Common myeloid progenitor, CD34-positive (primary cell): ENCODE measurements at regions not wholly inside any gene's neighbourhood (a gene's known extent, or its start where the extent isn't known, plus 50 kb on each side); places are given as distances from the start of the nearest gene placed in this dataset.

Source experiments
- CTCF ChIA-PET: fragments of 350-600 bp; sonication (Branson Sonifier 250); formaldehyde crosslinking; loops from one replicate; lab custom pipeline; 2021; ENCODE audit warnings: antibody characterized with exemption; lab: Charles Lee
- POLR2A ChIA-PET: fragments of 350-600 bp; sonication (Branson Sonifier 250); formaldehyde crosslinking; loops from one replicate; lab custom pipeline; 2021; ENCODE audit warnings: antibody characterized with exemption; lab: Charles Lee
- DNase-seq, 3 donors: peaks; one replicate each; pipeline versions ENCODE4 v3.0.0 to v3.0.0-alpha.2; 2013
- H3K27ac ChIP-seq, 2 experiments: 1 replicate in 1 of 2; 2 replicates in 1 of 2; pipeline ENCODE4 v1.7.0; 2013; ENCODE audit warnings: inconsistent platforms in 2 of 2, low read length in 2 of 2, mild to moderate bottlenecking in 2 of 2, low read depth in 1 of 2, moderate library complexity in 1 of 2; ENCODE audit not compliant: severe bottlenecking in 2 of 2, insufficient read depth in 1 of 2, poor library complexity in 1 of 2
- H3K27me3 ChIP-seq, 5 experiments: replicated peaks in 2 of 5; 1 replicate in 3 of 5; 2 replicates in 2 of 5; pipeline versions ENCODE4 v1.6.1 to v1.7.0; 2013; ENCODE audit warnings: low read length in 4 of 5, mild to moderate bottlenecking in 2 of 5, moderate library complexity in 2 of 5, inconsistent platforms in 1 of 5; ENCODE audit not compliant: insufficient read depth in 5 of 5, control insufficient read depth in 4 of 5
- H3K36me3 ChIP-seq, 4 experiments: 1 replicate in 2 of 4; 2 replicates in 2 of 4; pipeline versions ENCODE4 v1.6.1 to v1.7.0; 2013; ENCODE audit warnings: low read length in 3 of 4, control low read depth in 1 of 4, mild to moderate bottlenecking in 1 of 4; ENCODE audit not compliant: control insufficient read depth in 4 of 4, insufficient read depth in 4 of 4
- H3K4me1 ChIP-seq, 4 experiments: 1 replicate in 3 of 4; 2 replicates in 1 of 4; pipeline versions ENCODE4 v1.6.1 to v1.7.1; 2013; ENCODE audit warnings: low read length in 3 of 4, mild to moderate bottlenecking in 3 of 4, control low read depth in 1 of 4, inconsistent platforms in 1 of 4, moderate library complexity in 1 of 4; ENCODE audit not compliant: control insufficient read depth in 4 of 4, insufficient read depth in 4 of 4; ENCODE audit errors: control extremely low read depth in 1 of 4
- H3K4me3 ChIP-seq, 7 experiments: 1 replicate in 4 of 7; 2 replicates in 3 of 7; pipeline versions ENCODE4 v1.5.1 to v1.7.0; 2013; ENCODE audit warnings: mild to moderate bottlenecking in 7 of 7, low read length in 6 of 7, moderate library complexity in 6 of 7, inconsistent platforms in 2 of 7, low read depth in 2 of 7, control low read depth in 1 of 7; ENCODE audit not compliant: insufficient read depth in 4 of 7, control insufficient read depth in 1 of 7; ENCODE audit errors: extremely low read depth in 1 of 7
- H3K9me3 ChIP-seq, 5 experiments: 1 replicate in 4 of 5; 2 replicates in 1 of 5; pipeline versions ENCODE4 v1.6.1 to v1.7.1; 2013; ENCODE audit warnings: low read length in 4 of 5, mild to moderate bottlenecking in 2 of 5, inconsistent platforms in 1 of 5, low read depth in 1 of 5, moderate library complexity in 1 of 5; ENCODE audit not compliant: control insufficient read depth in 4 of 5, insufficient read depth in 2 of 5; ENCODE audit errors: control extremely low read depth in 1 of 5
- WGBS: methylation state at CpG from one replicate; pipeline ENCODE4 v1.1.5; 2013; ENCODE audit not compliant: insufficient coverage; 5-methylcytosine and 5-hydroxymethylcytosine counted together

GRCh38 chr3:105013657-105014056, 353.1 kb upstream of the ALCAM start:
- Histone ChIP-seq H3K4me1 (no peaks in the 10 kb centered on the region), H3K9me3 (no peaks in the 10 kb centered on the region), H3K27me3 (no peaks in the 10 kb centered on the region), H3K4me3 (no peak overlapping the region), H3K36me3 (no peaks in the 10 kb centered on the region), H3K27ac (no peak overlapping the region)
- 60% methylated on average over 2 of the region's 2 CpGs for WGBS
- no peak for DNase-seq
- ChIA-PET CTCF (no interaction called here), POLR2A (no interaction called here)

- DNase-seq, result no peak
- ChIA-PET CTCF (no interaction called here), POLR2A (no interaction called here)
- no peak overlapping the region for H3K4me3 ChIP-seq
- H3K9me3 ChIP-seq, result no peaks in the 10 kb centered on the region
- no peak overlapping the region for H3K27ac ChIP-seq
- no peaks in the 10 kb centered on the region for H3K4me1 ChIP-seq
- no peaks in the 10 kb centered on the region for H3K36me3 ChIP-seq
- H3K27me3 ChIP-seq, result no peaks in the 10 kb centered on the region
- WGBS, result 83% methylated on average over 1 of the region's 1 CpG
Observed at GRCh38 chr3:105014631-105015030, 352.1 kb upstream of the ALCAM start.

DNA sequence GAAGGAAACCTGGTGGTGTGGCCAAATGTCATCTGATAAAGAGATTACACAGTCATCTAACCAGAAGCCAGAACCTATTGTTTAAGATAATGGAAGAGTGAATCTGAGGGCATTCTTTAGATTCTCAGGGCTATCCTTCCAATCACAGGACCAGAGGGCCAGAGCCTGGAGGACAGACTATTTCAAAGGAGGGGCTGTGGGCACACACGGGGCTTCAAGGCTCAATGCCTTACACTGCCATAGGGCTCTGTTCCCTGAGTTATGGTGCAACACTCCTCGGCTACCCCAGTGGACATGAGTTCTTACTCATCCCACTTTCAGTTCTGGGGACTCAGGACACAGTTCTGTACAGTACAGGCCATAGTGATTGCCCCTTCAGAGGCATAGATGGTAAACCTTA, 343.9 kb upstream of the ALCAM start:
- Histone ChIP-seq H3K27me3 (no peaks in the 10 kb centered on the region), H3K4me3 (no peak overlapping the region), H3K4me1 (no peaks in the 10 kb centered on the region), H3K36me3 (no peaks in the 10 kb centered on the region), H3K9me3 (no peaks in the 10 kb centered on the region), H3K27ac (no peak overlapping the region)
- no peak for DNase-seq
- ChIA-PET POLR2A (no interaction called here), CTCF (no interaction called here)
- 100% methylated on average over 1 of the region's 2 CpGs for WGBS

DNA sequence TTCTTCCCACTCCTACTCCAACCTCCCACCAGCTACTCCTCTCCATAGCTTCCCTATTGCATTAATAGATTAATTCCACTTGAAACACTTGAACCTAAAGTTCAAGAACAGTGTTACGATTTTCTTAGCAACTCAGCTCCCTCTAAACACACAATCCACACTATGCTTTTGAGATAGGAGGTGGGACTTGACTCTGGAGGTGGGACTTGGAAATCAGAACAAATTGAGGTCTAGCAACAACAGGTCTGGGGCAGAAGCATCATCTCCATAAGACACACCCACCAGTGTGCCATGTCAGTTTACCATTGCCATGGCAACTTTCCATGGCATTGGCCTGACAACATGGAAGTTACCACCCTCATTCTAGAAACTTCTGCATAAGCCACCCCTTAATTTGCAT, 336.5 kb upstream of the ALCAM start:
- H3K27me3 ChIP-seq, result no peaks in the 10 kb centered on the region
- no peaks in the 10 kb centered on the region for H3K4me1 ChIP-seq
- no peak overlapping the region for H3K27ac ChIP-seq
- ChIA-PET CTCF (no interaction called here), POLR2A (no interaction called here)
- DNase-seq, result no peak
- no peak overlapping the region for H3K4me3 ChIP-seq
- H3K36me3 ChIP-seq, result no peaks in the 10 kb centered on the region
- H3K9me3 ChIP-seq, result no peaks in the 10 kb centered on the region
- 80% methylated on average over 1 of the region's 1 CpG for WGBS

- DNase-seq, result no peak
- no peaks in the 10 kb centered on the region for H3K4me1 ChIP-seq
- H3K9me3 ChIP-seq, result no peaks in the 10 kb centered on the region
- H3K27ac ChIP-seq, result no peak overlapping the region
- POLR2A ChIA-PET, result no interaction called here
- no peak overlapping the region for H3K4me3 ChIP-seq
- CTCF ChIA-PET, result no interaction called here
- WGBS, result no CpG with 5 or more reads among the region's 5 CpGs
- H3K27me3 ChIP-seq, result no peaks in the 10 kb centered on the region
- no peaks in the 10 kb centered on the region for H3K36me3 ChIP-seq
Observed at GRCh38 chr3:105032541-105032940, 334.2 kb upstream of the ALCAM start.

DNA sequence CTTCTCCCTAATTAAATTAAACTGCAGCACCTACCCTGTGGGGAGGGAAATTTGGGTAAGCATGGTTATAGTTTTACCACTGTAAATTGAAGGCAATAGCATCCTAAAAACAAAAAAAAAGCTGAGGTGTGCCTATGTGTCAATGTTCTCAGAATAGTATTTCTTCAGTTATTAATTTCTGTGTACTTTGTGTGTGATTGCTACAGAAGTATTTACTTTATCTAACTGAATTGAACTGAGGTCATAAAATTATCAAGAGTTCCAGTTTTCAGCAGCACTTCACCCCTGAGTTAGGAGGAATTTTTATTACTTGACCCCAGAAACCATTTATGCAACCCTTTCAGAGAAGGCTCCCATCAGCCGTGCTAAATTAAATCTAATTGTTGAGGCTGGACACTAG, 333.6 kb upstream of the ALCAM start:
- no peak for DNase-seq
- Histone ChIP-seq H3K27ac (no peak overlapping the region), H3K4me1 (no peaks in the 10 kb centered on the region), H3K9me3 (no peaks in the 10 kb centered on the region), H3K4me3 (no peak overlapping the region), H3K36me3 (no peaks in the 10 kb centered on the region), H3K27me3 (no peaks in the 10 kb centered on the region)
- ChIA-PET POLR2A (no interaction called here), CTCF (no interaction called here)
- WGBS, result no CpG with 5 or more reads among the region's 1 CpG

- POLR2A ChIA-PET, result no interaction called here
- WGBS, result 86% methylated on average over 2 of the region's 2 CpGs
Observed at GRCh38 chr3:105039004-105039403, 327.7 kb upstream of the ALCAM start.

More at GRCh38 chr3:105039004-105039403, 327.7 kb upstream of the ALCAM start:
- Histone ChIP-seq H3K27ac (no peak overlapping the region), H3K4me3 (no peak overlapping the region), H3K9me3 (no peaks in the 10 kb centered on the region), H3K36me3 (no peaks in the 10 kb centered on the region), H3K27me3 (no peaks in the 10 kb centered on the region), H3K4me1 (no peaks in the 10 kb centered on the region)
- DNase-seq, result no peak
- CTCF ChIA-PET, result no interaction called here
